Myocyte (in vitro differentiated cells): ENCODE measurements at regions not wholly inside any gene's neighbourhood (a gene's known extent, or its start where the extent isn't known, plus 50 kb on each side); places are given as distances from the start of the nearest gene placed in this dataset.

Experiments
- DNase-seq: peaks from one replicate; pipeline ENCODE4 v3.0.0-alpha.2; 2012; ENCODE audit warnings: low read depth

DNA sequence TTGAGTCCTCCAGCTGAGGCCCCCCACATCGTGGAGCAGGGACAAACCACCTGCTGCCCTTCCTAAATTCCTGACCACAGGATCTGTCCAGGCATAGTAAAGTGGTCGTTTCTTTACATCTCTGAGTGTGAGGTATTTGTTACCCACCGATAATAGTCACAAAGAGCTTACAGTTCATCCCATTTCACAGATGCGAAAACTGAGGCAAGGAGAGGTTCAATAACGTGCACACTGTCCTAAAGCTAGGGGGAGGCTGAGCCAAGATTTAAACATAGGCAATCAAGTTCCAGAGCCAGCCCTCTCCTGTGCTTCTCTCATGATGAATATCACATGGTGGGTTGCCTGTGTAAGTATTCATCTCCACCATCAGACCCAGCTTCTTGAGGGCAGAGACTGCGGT is 135.4 kb downstream of the CCT6B start:
- no peak for DNase-seq

DNA sequence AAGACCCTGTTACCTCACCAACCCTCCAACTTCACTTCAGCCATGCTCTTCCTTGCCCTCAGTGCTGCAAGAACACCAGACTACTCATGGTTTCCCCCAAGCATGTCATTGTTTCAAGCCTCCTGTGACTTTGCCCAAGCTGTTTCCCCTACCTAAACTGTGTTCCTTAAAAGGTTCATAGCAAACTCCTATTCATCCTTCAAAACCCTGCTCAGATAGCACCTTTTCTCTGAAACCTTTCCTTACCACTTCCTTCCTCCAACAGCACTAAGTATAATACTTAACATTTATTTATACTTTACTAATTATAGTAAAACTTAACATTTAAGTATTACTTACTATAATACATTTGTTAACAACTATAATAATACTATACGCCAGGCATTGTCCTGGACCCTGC is 136.2 kb downstream of the CCT6B start:
- DNase-seq, result no peak

- DNase-seq, result no peak
These were observed 138.2 kb downstream of the CCT6B start for GRCh38 chr17:34823023-34823422.

DNA sequence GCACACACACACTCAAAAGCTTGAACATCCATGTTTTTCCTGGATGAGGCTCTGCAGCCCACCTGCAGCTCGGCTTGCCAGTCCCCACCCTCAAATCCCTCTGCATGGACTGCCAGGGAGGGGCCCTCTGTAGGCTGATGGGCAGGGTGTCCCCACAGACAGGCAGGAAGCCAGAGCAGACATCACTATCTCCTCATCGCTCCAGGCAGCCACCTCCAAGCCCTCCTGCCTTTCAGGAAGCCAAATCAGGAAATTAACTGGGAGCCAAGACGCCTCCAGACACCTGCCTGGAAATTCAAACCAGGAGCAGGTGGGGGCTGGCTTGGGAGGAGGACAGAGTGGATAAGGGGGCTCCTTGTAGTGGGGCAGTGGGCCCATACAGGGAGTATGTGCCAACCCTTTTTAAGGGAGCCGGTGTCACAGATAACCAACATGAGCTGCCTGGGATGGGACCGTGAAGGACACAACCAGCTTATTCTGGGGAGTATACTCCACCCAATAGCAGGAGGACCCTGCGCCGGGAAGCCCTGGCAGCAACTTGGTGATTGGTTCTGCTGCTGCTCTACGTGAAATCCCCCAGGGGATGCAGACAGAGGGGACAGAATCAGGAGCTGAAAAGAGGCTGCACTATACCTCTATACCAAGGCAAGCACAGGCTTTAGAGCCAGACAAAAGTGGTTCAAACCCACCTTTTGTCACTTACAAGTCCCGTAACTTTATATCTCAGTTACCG is 139.1 kb downstream of the CCT6B start:
- DNase-seq, result no peak

DNA sequence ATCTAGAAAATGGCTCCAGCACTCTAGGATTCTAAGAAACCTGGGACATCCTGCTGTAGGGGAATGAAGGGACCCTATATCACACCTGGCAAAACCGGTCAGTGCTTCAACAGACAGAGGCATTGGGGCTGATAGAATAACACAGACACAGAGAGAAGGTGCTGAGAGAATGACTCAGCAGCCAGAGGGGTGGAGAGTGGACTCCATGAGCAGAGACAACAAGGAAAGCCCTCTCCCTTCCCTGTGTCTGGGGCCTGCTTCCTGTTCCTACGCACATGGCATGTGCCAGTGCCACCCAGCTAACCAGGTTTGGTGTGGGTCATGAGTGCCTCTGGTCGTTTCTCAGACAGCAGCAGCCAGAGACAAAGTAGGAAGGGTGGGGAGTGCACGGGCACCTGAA is 140.3 kb downstream of the CCT6B start:
- DNase-seq, result no peak

DNA sequence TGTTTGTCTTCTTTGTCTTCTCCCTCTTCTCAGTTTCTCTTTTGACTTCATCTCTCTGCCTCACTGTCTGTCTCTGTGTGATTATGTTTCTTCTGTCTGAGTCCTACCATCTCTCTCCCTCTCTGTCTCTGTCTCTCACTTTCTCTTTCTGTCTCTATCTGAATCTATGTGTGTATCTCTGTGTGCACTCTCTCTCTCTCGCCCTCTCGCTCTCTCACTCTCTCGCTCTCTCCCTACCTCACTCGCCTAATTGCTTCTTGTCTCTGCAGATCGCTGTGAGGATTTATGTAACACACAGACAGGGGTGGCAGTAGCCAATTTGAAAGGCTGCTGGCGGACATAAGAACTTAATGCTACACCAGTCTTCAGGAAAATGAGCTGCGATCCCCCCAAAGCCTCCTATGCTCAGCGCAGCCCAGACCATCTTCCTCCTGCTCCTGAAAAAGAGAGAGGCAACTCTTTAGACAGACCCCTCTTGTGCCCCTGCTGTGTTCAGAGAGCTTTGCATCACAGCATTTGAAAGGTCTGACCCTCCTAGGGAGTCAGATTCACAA is 140.9 kb downstream of the CCT6B start:
- DNase-seq, result no peak

DNA sequence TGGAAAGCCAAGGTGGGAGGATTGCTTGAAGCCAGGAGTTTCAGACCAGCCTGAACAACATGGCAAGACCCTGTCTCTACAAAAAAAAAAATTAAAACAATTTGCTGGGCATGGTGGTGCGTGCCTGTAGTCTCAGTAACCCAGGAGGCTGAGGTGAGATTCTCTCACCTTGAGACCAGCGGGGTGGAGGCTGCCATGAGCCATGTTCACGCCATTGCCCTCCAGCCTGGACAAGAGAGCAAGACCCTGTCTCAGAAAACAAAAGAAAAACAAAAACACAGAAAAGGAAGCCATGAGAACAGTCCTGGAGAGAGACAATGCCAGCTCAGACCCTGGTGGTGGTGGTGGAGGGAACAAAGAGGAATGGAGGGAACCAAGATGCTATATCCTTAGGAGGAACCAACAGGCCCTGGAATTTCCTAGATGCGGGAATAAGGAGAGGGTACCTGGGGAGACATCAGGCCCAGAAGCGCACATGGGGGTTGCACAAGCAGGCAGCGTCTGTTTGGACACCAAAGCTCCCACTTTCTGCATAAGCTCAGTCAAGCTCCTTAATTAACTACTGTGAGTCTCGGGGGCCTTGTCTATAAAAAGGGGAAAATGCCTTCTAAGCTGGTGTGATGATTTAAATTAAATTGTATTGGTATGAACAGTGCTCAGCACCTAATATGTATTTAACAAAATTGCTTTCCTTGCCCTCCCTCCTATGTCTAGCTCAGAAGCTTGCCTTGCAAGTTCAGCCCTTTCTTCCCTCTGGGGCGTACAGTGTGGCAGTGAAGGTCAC is 143.8 kb downstream of the CCT6B start:
- no peak for DNase-seq

DNA sequence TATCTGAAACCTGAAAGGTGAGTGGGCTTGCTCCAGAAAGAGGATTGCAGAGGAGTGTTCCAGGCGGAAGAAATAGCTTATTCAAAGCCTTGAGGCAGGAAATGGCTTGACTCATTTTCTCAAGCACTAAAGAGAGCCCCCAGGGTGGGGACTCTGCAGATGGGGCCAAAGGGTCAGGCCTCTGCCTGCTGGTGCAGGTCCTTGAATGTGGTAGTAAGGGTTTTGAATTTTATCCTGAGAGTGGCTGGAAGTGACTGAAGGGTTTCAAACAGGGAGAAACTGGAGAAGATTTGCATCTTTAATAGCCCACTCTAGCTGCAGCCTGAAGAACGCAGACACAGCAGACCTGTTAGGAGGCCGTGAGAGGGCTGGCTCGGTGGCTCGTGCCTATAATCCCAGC is 144.4 kb downstream of the CCT6B start:
- no peak for DNase-seq

DNA sequence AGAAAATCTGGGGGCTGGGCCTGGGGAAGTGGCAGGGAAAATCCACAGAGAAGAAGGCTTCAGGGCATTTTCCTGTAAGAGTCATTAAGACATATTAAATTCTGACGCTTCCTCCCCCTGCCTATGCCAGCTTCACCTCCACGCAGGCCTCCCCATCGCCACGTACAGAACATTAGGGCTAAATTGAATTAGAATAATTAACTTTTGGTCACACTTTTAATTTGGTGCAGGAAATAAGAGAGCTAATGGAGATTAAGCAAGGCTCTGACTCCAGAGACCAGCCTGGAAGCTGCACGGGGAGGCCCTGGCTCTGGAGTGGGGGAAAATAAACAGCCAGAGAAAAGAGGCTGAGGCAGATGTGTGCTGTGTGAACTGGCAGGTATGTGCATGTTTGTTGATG is 148.0 kb downstream of the CCT6B start:
- DNase-seq, result no peak

GRCh38 chr17:34811561-34811960 is 149.7 kb downstream of the CCT6B start:
- no peak for DNase-seq

DNA sequence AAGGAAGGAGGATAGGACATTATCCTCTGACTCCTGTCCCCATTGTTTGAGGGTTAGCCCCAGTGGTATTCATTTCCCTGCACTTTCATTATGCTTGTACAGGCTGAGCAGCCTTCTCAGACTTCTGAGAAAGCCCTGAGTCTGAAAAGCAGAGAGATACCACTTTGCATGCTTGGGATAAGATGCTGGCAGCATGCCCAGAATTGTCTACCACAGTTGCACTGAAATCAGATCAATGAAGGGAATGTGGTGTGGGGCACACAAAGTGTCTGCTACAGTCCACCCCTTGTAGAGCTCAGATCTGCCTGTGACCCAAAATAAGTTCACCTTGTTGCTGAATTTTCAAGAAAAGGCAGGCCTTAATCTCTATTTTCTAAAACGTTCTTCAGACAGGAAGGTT is 160.6 kb downstream of the CCT6B start:
- DNase-seq, result no peak

GRCh38 chr17:34799751-34800150 is 161.5 kb downstream of the CCT6B start:
- DNase-seq, result no peak

GRCh38 chr17:34798581-34798980 is 162.7 kb downstream of the CCT6B start:
- no peak for DNase-seq

- peak; percentile 12 for DNase-seq
These were observed 163.5 kb downstream of the CCT6B start for GRCh38 chr17:34797720-34798119.

GRCh38 chr17:34793231-34793908 is 167.9 kb downstream of the CCT6B start:
- DNase-seq, result no peak

DNA sequence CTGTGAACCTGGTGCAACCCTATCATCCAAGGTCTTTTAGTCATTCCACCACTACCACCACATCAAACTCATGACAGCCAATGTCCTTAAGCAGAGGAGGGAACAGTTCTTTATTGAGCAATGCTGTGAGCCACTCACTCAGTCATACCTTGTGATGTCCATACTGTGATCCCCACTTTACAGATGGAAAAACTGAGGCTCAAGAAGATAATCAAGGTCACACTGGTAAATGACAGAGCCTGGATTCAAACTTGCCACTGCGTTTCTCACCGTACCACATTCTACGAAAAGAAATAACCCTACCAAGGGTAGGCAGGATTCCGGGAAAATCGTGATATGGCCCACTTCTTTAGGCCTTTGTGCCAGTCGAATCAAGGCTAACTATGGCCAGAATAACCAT is 172.6 kb downstream of the CCT6B start:
- no peak for DNase-seq

GRCh38 chr17:34784526-34784925 is 176.7 kb downstream of the CCT6B start:
- DNase-seq, result no peak

DNA sequence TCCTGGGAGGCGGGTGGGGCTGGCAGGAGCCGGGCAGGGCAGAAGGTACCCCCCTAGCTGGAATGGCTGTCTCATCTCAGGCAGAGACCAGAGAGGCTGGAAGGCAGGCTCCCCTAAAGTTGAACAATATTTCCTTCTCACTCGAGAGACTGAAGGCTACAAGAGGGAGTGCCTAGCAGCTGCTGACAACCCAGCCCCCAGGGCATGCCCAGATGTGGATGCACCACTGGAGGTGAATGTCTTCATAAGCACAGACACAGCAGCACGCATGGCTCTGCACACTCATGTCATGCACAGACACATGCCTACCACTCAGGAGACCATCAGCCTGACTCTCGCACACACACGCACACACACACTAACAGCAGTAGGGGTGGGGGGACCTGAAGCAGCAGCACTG is 179.0 kb downstream of the CCT6B start:
- DNase-seq, result no peak

DNA sequence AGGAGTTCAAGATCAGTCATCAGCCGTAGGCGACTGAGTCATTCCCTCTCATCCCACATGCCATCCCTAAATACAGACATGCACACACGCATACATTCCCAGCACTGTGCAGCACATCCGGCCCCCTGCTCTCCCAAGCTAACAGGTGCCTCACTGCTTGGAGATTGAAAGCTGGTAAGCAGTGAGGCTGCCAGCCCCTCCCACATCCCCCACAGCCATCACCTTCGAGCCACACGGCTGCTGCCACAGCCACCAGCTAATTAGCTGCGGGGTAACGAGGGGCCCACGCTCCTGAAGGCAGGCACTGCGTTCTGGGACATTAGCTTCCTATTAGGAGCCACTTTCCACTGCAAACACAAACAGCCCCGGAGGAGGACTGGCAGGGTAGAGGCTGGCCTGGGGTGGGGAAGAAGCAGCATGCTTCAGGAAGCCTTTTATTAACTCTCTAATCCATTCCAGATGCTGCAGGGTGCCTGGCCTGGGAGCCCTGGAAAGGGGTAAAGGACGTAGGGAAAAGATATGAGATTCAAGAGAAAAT is 179.6 kb downstream of the CCT6B start:
- no peak for DNase-seq

- DNase-seq, result no peak
These were observed 180.2 kb downstream of the CCT6B start for GRCh38 chr17:34781071-34781470.

DNA sequence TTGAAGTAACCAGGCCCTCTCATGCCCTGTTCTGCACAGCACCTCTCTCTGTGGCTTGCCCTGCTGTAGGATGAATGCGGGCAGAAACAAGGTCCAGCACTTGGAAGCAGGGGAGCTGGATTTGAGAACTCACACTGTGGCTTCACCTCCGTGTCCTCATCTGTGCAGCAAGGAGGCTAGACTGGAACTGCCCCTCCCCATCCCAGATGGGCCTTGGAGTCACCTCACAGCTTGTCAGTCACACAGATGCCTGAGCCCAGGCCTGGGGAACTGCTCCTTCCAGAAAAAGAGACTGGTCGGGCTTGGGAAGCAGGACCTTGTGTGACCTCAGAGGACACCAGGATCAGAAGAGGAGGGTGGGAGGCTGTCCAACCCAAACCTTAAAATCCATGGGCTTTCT is 180.8 kb downstream of the CCT6B start:
- no peak for DNase-seq
